Small intestine (tissue), 7 donors: ENCODE measurements at regions not wholly inside any gene's neighbourhood (a gene's known extent, or its start where the extent isn't known, plus 50 kb on each side); places are given as distances from the start of the nearest gene placed in this dataset.

Source experiments
- DNase-seq, 2 donors: peaks; one replicate each; pipeline versions ENCODE4 v3.0.0 to v3.0.0-alpha.2; 2013
- FAIRE-seq: peaks from 2 replicates; lab custom pipeline; 2012; peaks lifted over from hg19 to GRCh38; lab: Jason Lieb, UNC
- H3K27ac ChIP-seq, 3 donors: one replicate each; pipeline ENCODE4 v1.5.1; 2013; ENCODE audit warnings: low read length in 2 of 3, mild to moderate bottlenecking in 2 of 3, control low read depth in 1 of 3, inconsistent platforms in 1 of 3, low read depth in 1 of 3, moderate library complexity in 1 of 3
- H3K27me3 ChIP-seq, 3 donors: one replicate each; pipeline ENCODE4 v1.6.1; 2013; ENCODE audit warnings: low read length in 3 of 3, inconsistent platforms in 1 of 3; ENCODE audit not compliant: control insufficient read depth in 3 of 3, insufficient read depth in 3 of 3
- H3K36me3 ChIP-seq, 3 donors: one replicate each; pipeline ENCODE4 v1.6.1; 2013; ENCODE audit warnings: low read length in 3 of 3, inconsistent platforms in 1 of 3, low read depth in 1 of 3, mild to moderate bottlenecking in 1 of 3, moderate library complexity in 1 of 3; ENCODE audit not compliant: control insufficient read depth in 3 of 3, insufficient read depth in 2 of 3
- H3K4me1 ChIP-seq, 3 donors: one replicate each; pipeline ENCODE4 v1.6.1; 2013; ENCODE audit warnings: low read length in 2 of 3, inconsistent platforms in 1 of 3, low read depth in 1 of 3, mild to moderate bottlenecking in 1 of 3, moderate library complexity in 1 of 3; ENCODE audit not compliant: control insufficient read depth in 3 of 3, insufficient read depth in 2 of 3
- H3K4me3 ChIP-seq, 3 donors: one replicate each; pipeline ENCODE4 v1.5.1; 2013; ENCODE audit warnings: low read length in 3 of 3, control low read depth in 1 of 3, inconsistent platforms in 1 of 3, low read depth in 1 of 3, mild to moderate bottlenecking in 1 of 3, moderate library complexity in 1 of 3
- H3K9me3 ChIP-seq, 2 donors: one replicate each; pipeline ENCODE4 v1.6.1; 2013; ENCODE audit warnings: low read depth in 1 of 2, low read length in 1 of 2; ENCODE audit not compliant: control insufficient read depth in 2 of 2, insufficient read depth in 1 of 2
- WGBS, 3 donors: extraction: QIAGEN DNeasy Blood & Tissue Kit; methylation state at CpG; one replicate each; pipeline ENCODE4 v1.1.7; 2013; 5-methylcytosine and 5-hydroxymethylcytosine counted together
- donor health status: healthy with polysubstance abuse.
- donor health status: control.
- donor health status: control.
- donor health status: Bipolar disorder and iron deficiency.
- donor health status: healthy.

DNA sequence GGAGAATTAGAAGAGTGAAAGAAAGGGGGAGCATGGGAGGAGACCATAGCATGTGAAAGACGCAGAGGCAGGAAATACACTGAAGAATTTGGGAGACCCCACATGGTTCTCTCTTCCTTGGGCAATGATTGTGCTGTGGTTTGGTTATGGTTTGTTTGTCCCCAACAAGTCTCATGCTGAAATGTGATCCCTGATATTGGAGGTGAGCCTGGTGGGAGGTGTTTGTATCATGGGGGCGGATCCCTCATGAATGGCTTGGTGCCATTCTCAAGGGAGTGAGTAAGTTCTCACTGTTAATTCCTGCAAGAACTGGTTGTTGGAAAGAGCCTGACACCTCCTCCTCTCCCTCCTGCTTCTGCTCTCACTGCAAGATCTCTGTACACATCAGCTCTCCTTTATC lies 78.6 kb upstream of the RAI2 start:
- WGBS, 3 donors, result 82 to 94% (median 88%) methylated on average over 2 of the region's 2 CpGs
- no peaks in the 10 kb centered on the region for H3K36me3 ChIP-seq

DNA sequence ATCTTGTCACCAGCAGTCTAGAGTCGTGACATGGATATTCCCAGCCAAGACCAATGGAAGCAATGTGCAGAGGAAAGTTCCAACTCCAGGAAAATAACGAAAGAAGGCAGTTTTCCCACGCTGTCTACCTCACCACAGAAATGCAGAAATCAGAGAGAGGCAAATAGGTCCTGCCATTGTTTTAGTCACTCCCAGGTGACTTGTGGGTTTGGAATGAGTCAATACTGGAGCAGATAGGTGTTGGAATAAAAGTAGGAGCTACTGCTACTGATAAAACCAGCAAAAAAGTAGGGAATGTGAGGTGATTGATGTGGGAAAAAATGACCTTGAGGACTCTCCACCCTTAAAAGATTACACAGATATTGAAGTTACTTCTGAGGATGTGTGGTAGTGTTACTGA lies 72.8 kb upstream of the RAI2 start:
- H3K36me3 ChIP-seq, result no peaks in the 10 kb centered on the region
- no peak for FAIRE-seq
- H3K9me3 ChIP-seq, result no peaks in the 10 kb centered on the region
- H3K4me1 ChIP-seq, result no peaks in the 10 kb centered on the region
- 55 to 85% (median 82%) methylated on average over 3 of the region's 3 CpGs for WGBS, 3 donors
- H3K4me3 ChIP-seq, result no peak overlapping the region
- DNase-seq, result no peak
- H3K27ac ChIP-seq, result no peak overlapping the region
- H3K27me3 ChIP-seq, result no peaks in the 10 kb centered on the region

More for the DNA sequence above, 78.6 kb upstream of the RAI2 start:
- no peak overlapping the region for H3K4me3 ChIP-seq
- no peaks in the 10 kb centered on the region for H3K9me3 ChIP-seq
- no peak for FAIRE-seq
- H3K4me1 ChIP-seq, result no peaks in the 10 kb centered on the region
- H3K27me3 ChIP-seq, result no peaks in the 10 kb centered on the region
- DNase-seq, result no peak
- no peak overlapping the region for H3K27ac ChIP-seq

DNA sequence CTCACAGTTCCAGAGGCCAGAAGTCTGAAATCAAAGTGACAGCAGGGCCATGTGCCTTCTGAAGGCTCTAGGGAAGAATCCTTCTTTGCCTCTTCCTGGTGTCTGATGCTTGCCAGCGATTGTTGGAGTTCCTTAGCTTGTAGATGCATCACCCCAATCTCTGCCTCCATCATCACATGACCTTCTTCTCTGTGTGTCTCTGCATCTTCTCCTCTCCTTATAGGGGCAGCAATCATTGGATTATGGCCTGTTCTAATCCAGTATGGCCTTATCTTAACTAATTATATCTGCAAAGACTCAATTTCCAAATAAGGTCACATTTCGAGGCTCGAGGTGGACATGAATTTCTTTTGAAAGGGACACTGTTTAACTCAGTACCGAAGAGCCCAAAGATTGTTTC lies 71.7 kb upstream of the RAI2 start:
- H3K36me3 ChIP-seq, result no peaks in the 10 kb centered on the region
- no peaks in the 10 kb centered on the region for H3K27me3 ChIP-seq
- no peak for DNase-seq
- FAIRE-seq, result no peak
- H3K9me3 ChIP-seq, result no peaks in the 10 kb centered on the region
- 79 to 85% (median 85%) methylated on average over 4 of the region's 4 CpGs for WGBS, 3 donors
- no peak overlapping the region for H3K27ac ChIP-seq
- H3K4me1 ChIP-seq, result no peaks in the 10 kb centered on the region
- no peak overlapping the region for H3K4me3 ChIP-seq

DNA sequence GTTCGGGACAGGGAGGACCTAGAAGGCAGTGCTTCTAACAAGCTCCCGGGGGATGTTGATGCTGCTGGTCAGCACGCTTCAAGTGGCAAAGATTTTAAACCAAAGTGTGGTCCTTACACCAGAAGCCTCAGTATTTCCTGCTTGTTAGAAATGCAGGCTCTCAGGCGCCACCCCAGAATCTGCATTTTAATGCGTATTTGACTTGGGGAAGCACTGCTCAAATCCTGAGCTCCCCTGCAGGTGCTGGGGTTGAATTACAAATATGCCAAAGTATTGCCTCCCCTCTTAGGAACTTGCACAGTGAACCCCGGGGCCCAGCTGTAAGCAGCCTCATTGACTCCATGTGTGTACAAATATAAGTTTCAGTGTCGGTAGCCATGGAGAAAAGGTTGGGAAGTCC lies 70.8 kb upstream of the RAI2 start:
- WGBS, 3 donors, result 70 to 89% (median 89%) methylated on average over 7 of the region's 7 CpGs
- Histone ChIP-seq H3K36me3 (no peaks in the 10 kb centered on the region), H3K4me1 (no peaks in the 10 kb centered on the region), H3K27me3 (no peaks in the 10 kb centered on the region), H3K4me3 (no peak overlapping the region), H3K9me3 (no peaks in the 10 kb centered on the region), H3K27ac (no peak overlapping the region)
- DNase-seq (no peak), FAIRE-seq (no peak)

DNA sequence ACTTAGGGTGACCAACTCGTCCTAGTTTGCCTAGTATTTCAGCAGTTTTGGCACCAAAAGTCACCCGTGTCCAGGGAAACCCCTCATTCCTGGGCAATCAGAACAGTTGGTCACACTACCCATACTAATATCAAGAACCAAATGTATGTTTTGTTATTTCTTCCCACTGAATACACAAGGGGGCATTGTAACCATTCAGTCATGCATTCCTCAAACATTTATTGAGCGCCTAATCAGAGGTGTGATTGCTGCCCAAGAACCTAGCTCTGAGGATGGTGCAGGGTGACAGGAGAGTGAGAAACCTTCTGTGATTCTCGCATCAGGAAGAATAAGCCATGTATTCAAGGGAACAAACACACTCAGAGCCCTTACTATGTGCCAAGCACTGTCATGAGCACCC lies 69.8 kb upstream of the RAI2 start:
- Histone ChIP-seq H3K4me1 (no peaks in the 10 kb centered on the region), H3K4me3 (no peak overlapping the region), H3K36me3 (no peaks in the 10 kb centered on the region), H3K9me3 (no peaks in the 10 kb centered on the region), H3K27ac (no peak overlapping the region), H3K27me3 (no peaks in the 10 kb centered on the region)
- FAIRE-seq, result no peak
- 45 to 64% (median 46%) methylated on average over 4 of the region's 4 CpGs for WGBS, 3 donors
- no peak for DNase-seq

DNA sequence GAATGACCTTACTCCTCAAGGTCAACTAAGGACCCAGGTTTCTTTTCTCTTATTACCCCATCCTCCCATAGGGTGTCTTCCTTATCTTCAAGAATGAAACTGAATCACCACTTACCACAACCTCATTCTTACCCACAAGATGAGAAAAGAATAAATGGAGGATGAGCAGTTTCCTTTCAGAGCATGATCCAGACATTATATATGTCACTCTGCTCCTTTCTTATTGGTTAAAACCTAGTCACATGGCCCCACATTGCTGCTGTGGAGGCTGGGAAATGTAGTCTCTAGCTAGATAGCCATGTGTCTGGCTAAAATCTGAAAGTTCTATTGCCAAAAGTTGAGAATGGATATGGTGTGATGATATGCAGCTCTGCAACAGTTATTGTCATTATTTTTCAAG lies 62.4 kb upstream of the RAI2 start:
- DNase-seq (peak in 1 of 2 donors; percentile 0), FAIRE-seq (no peak)
- H3K27me3 ChIP-seq, result peaks cover 0 to 2% (median 0%) of the 10 kb centered on the region in 3 donors
- H3K4me3 ChIP-seq, result no peak overlapping the region
- H3K9me3 ChIP-seq, result no peaks in the 10 kb centered on the region
- no peaks in the 10 kb centered on the region for H3K4me1 ChIP-seq
- no peak overlapping the region for H3K27ac ChIP-seq
- H3K36me3 ChIP-seq, result no peaks in the 10 kb centered on the region

DNA sequence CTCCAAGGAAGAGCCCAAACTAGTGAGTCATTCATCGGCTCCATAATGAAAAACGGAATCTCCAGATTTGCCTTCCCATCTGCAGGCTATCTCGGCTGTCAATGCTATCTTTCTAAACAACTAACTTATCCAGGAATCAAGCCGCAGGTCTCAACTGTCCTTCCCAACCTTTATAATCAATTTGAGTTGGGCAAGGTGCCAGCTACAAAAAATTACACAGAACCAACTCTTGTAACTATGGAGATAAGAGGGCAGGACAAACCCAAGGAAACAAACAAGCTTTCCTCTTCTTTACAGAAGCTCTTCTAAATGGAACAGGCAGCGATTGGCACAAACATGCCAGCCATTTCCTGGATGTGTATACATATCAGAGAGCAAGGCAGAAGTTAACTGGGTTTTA lies 61.2 kb upstream of the RAI2 start:
- Histone ChIP-seq H3K4me3 (no peak overlapping the region), H3K36me3 (no peaks in the 10 kb centered on the region), H3K27me3 (peaks cover 0 to 2% (median 0%) of the 10 kb centered on the region in 3 donors), H3K9me3 (no peaks in the 10 kb centered on the region), H3K4me1 (no peaks in the 10 kb centered on the region), H3K27ac (no peak overlapping the region)
- FAIRE-seq (no peak), DNase-seq (peak; percentile 22 to 29)
- WGBS, 3 donors, result 17 to 40% (median 38%) methylated on average over 5 of the region's 5 CpGs

DNA sequence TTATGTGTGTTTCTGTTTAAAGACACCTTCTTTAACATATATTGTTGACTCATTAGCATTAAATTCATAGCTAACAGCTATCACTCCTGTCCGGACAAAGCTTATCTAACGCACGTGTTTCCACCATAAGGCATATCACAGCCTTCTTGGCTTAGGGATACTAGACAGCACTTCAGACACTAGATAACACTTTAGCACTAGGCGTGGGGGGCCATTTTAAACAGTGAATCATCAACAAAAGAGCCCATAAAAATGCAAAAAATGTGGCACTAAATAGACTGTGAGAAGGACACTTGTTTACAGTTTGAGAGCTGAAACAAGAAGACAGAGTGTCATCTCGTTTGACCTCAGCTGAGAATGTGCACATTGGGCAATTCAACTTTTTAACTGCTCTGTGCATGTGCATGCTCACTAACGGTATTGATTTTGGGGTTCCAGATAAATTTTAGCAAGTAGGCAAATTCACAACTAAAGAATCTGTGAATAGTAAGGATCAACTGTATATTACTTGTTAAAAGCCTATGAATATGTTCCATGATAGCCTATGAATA lies 58.9 kb upstream of the RAI2 start:
- DNase-seq, result peak in 1 of 2 donors; percentile 4
- H3K4me1 ChIP-seq, result no peaks in the 10 kb centered on the region
- 47 to 56% (median 54%) methylated on average over 6 of the region's 6 CpGs for WGBS, 3 donors
- H3K27ac ChIP-seq, result no peak overlapping the region
- H3K36me3 ChIP-seq, result no peaks in the 10 kb centered on the region
- H3K9me3 ChIP-seq, result no peaks in the 10 kb centered on the region
- no peak for FAIRE-seq
- H3K27me3 ChIP-seq, result peaks cover 0 to 2% (median 0%) of the 10 kb centered on the region in 3 donors
- no peak overlapping the region for H3K4me3 ChIP-seq

DNA sequence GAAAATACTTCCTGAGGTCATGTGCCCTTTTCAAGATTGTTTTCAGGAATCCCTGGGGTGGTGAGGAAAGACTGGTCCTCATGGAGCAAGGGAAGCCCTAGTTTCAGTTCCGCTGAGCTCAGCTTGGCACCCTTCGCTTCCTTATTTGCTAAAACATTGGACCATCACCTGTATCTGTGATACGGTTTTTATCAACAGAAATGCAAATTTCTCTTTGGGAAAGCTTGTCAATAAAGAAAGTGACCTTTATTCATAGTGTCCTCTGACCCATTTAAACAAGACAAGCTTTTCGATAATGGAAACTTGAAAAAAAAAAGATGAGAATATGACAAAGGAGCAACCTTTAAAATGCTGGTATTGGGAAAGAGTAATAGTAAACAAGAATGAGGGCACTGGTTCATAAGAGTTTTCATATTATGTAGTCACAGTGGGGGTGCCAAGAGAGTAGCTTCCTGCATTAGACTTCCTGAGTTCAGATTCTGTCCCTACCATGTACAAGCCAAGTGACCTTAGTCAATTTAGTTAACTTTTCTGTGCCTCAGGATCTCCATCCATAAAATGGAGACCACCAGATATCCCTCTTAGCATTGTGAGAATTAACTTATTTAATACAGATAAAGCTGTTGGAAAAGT lies 57.0 kb upstream of the RAI2 start:
- Histone ChIP-seq H3K36me3 (no peaks in the 10 kb centered on the region), H3K4me1 (no peaks in the 10 kb centered on the region), H3K4me3 (no peak overlapping the region), H3K27ac (no peak overlapping the region), H3K9me3 (no peaks in the 10 kb centered on the region), H3K27me3 (no peaks in the 10 kb centered on the region)
- 21 to 69% (median 58%) methylated on average over 4 of the region's 4 CpGs for WGBS, 3 donors
- DNase-seq (peak in 1 of 2 donors; percentile 3), FAIRE-seq (no peak)
